GM19395 (cell line): ENCODE measurements at regions not wholly inside any gene's neighbourhood (a gene's known extent, or its start where the extent isn't known, plus 50 kb on each side); places are given as distances from the start of the nearest gene placed in this dataset.
A peak's percentile ranks its signal among the peaks of the same experiment; 100 is the strongest.

Experiments
- ATAC-seq: cut with Tn5 transposase; IDR thresholded peaks from one replicate; pipeline ENCODE4 v1.9.1; 2021; ENCODE audit warnings: mild to moderate bottlenecking, moderate library complexity; ENCODE audit not compliant: unreplicated experiment

DNA sequence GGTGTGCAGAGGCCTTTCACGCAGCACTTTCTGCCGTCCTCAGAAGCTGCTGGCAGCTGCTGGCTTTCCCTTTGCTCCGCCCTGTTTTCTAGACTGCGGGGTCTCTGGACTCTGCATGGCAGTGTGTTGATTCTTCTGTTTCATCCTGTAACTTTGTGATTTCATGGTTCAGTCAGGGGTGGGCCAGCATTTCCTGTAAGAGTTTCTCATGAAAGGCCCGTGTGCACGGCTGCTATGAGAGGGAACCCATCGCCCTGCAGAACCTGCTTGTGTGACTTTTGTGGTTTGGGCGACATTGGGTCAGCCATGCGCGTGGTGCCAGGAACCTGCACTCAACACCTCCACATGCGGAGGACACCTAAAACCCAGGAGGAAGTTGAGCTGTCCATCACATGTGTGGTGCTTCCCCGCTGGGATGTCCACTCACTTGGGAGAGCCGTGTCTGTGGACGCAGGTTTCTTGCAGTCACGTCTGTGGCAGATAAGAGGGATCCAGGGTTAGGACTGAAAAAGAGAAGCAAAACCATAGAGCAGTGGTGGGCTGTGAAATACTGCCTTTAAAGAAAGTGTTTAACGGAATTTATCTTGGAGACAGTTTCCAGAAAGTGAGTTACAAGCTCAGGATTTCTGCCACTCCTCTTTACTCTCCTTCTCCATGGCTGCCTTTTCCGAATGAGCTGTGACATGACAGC is 167.3 kb upstream of the ALKAL2 start:
- ATAC-seq = no peak

GRCh38 chr2:453132-453531 is 165.2 kb upstream of the ALKAL2 start:
- no peak for ATAC-seq

- no peak for ATAC-seq
Measured at GRCh38 chr2:451495-451894, 163.6 kb upstream of the ALKAL2 start.

DNA sequence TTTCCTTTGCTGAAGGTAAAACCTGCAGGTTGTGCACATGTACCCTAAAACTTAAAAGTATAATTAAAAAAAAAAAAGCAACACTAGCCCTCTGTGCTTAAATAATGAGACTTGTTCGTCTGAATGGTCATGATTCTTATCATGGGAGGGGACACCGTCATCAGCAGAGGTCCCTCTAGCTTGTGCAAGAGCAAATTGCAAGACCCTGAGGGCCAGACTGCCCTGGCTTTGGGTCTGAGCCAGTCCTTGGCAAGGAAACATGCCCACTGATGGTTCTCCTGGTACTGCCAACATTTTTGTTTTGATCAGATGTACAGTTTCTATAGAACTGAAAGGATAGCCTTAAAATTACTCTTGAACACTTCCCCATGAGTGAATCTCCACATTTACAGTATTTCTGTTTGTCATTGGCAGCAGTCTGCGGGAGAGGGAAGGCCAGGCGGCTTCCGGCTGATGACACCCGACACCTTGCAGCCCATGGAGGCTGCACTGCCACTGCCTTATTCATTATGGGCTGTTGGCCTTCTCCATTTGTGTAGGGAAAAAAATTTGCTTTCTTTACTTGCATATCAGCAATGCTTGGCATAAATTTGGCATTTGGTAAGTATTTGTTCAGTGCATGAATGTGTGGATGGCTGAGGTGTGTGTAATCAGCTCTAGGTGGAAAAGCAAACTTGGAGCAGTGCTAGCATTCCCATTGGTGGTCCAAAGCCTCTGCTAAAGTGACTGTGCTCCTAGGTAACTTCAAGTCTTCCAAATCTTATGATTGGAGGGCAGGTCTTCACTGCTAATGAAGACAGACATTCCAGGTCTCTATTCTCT is 161.6 kb upstream of the ALKAL2 start:
- no peak for ATAC-seq

DNA sequence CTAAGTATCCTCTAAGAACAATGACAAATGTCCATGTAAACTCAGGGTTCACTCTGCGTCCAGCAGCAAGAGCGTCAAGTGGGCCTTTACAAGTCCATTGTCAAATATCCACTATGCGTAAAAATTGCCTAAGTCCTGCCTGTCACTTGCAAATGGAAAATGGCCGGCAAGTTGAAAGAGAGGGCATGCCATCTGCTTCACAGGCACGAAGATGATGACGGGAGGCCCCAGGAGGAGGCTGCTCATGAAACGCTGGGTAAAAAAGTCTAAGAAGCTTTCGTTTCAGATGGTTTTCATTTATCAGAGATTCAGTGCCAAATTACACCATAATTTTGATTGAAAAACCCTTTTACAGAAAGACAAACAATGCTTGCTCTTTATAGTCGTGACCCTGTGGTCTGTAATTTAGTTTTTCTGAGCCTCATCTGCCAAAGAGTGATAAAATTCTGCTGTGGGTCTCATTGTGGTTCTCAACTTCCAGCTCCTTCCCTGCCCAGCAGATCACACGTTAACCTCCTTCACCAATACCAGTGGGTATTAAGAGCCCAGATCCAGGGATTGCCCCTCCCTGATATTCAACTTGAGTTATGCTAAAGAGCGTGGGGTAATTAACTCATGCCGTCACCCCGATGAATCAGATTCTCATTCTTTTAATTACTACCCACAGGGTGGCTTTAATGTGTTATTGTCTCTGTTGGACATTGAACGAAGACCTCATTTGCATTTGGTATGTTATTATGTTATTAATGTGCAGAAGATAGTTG is 160.2 kb upstream of the ALKAL2 start:
- no peak for ATAC-seq

GRCh38 chr2:446963-447530 is 159.2 kb upstream of the ALKAL2 start:
- no peak for ATAC-seq

GRCh38 chr2:446303-446874 is 158.5 kb upstream of the ALKAL2 start:
- no peak for ATAC-seq

- ATAC-seq = no peak
Measured at GRCh38 chr2:445896-446295, 158.0 kb upstream of the ALKAL2 start.

DNA sequence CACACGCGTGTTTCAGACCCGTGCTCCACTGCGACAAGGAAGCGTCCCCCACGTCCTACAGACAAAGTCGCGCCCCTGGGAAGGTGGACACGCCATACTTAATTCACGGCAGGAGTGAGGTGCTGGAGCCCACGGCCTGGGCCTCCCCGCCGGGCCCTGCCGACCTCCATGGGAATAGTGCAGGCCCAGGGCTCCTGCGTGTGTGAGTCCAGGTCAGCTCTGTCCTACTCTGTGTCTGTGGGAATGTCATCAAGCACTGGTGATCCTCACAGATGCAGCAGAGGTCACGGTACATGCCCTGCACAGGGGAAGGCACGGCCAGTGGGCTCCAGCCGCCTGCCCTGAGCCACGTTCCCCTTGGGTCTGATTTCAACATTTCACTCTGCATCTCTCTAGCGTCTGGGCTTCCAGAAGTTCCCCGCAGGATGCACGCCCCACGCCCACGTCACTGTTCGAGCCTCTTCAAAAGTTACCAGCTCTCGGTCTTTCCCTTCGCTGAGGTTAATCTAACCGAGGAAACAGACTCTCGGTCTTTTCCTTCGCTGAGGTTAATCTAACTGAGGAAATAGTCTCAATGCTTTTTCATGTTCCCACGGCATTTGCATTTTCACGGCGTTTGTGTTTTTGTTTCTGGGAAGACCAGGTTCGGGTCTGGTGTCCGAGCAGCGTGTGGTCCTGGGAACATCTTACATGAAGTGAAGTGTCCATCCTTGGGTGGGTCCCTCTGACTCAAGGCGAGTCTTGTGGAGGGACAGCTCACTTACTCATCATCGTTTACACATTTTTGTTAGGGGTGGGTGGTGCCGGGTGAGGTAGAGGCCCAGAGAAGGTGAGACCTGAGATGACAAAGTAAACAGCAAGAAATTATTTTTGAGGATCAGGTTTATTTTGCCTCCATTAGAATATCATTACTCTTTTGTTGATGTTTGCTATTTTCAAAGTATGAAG is 157.3 kb upstream of the ALKAL2 start:
- ATAC-seq = no peak

DNA sequence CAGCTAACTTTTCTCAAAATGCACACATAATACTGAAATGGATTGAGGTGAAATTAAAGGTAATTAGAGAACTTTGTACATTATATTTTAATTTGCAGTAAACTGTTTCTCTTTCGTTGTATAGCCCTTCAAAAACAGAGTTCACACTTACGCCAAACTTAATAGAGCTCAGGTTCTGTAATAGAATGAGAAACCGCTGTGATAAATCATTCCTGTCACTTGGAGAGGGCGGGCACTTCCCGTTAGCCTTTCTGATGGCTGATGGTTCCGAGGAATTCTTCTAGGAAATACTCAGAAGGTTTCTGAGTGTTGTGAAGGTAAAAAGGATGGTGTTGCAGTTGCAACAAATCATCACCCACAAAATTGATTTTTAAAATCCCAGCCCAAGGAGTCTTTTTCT is 155.8 kb upstream of the ALKAL2 start:
- no peak for ATAC-seq

GRCh38 chr2:443216-443615 is 155.3 kb upstream of the ALKAL2 start:
- no peak for ATAC-seq

- ATAC-seq = peak; percentile 62
Measured at GRCh38 chr2:441258-442022, 153.5 kb upstream of the ALKAL2 start.

- no peak for ATAC-seq
Measured at GRCh38 chr2:440403-440740, 152.5 kb upstream of the ALKAL2 start.

DNA sequence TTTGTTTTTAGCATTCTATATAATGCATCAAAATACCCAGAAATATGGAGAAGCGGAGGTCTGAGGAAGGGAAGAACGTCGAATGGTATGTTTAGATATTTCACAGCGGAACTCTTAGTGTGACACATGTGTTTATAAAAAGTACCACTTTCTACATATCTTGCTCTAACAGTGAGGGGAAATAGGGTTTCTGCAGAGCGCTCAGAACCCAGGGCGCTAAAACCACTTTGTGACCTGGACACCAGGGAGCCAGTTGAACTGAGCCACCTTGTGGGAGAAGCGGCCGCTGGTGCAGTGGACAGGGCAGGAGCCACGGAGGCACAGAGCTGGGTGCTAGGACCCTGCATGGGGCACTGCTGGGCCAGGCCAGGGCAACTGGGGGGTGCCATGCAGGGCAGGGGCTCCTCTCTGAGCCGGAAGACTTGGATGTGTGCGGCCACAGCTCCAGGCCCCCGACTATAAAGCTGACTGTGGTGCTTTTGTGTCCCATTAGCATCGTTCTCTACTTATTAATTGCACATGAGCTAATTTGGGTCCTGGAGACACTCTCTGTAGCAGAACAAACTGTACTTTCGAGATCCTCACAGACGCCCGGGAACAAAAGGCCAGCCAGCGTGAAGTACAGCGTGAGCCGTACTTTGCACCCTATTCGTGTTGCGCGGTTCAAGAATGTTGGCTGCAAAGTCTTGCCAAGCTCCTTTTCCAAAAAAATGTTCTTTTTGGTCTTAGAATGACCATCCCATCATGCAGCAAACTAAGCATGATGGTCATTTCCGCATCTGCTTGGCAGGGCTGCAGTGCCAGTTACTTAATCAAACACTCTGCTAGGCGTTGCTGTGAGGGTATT is 151.9 kb upstream of the ALKAL2 start:
- ATAC-seq = no peak

DNA sequence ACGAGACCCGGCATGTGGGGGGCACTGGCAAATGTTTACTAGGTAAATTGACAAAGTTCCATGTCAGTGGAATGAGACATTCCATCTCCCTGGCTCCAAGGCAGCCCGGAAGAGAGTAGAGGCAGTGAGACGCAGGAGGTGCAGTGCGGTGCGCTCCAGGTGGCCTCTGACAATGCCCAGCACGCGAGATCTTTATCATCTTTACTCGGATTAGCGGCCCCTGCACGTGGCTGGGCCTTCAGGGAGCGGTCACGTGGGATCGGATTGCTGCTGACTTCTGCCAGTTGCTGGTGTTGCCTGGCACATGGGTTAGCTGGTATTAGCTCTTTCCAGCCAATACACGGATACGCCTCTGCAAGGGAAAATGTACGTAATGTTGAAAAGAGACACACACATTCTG is 151.2 kb upstream of the ALKAL2 start:
- no peak for ATAC-seq

DNA sequence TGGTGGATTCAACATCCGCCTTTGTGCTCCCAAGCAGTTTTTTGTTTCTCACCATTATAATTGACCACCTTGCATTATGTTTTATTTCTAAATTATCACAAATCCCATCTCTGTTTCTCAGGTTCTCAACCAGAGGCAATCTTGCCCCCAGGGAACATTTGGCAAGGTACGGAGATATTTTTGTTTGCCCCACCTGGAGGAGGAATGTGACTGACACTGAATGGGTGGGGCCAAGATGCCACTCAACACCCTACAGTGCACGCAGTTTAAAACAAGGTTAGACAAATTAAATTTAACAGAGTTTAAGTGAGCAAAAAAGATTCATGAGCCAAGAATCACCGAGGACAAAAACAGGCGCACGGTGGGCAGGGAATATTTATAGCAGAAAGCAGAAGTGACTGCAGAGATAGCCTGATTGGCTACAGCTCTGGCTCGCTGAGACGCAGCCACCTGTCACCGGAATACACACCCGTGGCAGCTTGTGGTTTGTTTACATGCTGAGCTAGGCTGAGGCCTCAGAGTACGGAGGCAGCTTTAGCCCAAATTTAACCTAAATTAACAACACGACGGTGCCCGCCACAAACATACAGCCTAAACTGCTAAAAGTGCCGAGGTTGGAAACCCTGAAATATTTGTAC is 150.0 kb upstream of the ALKAL2 start:
- ATAC-seq = peak; percentile 97

GRCh38 chr2:437180-437579 is 149.3 kb upstream of the ALKAL2 start:
- no peak for ATAC-seq

DNA sequence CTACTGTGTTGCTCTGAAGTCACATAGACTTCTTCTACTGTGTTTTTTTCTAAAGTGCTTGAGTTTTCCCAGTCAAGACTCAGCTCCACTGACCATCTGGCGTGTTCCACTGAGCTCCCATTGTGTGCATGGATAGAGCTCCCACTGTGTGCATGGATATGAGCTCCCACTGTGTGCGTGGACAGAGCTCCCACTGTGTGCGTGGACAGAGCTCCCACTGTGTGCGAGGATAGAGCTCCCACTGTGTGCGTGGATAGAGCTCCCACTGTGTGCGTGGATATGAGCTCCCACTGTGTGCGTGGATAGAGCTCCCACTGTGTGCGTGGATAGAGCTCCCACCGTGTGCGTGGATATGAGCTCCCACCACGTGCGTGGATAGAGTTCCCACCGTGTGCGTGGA is 148.3 kb upstream of the ALKAL2 start:
- ATAC-seq = no peak
